GM23338 (cell line): ENCODE measurements at regions not wholly inside any gene's neighbourhood (a gene's known extent, or its start where the extent isn't known, plus 50 kb on each side); places are given as distances from the start of the nearest gene placed in this dataset.

Experiments used
- ATAC-seq: fragments of 200-7000 bp; cut with Tn5 transposase; 3 replicates; pipeline ENCODE4 v1.9.1; 2020
- DNase-seq: peaks from one replicate; pipeline ENCODE4 v3.0.0-alpha.2; 2015; ENCODE audit warnings: low spot score
- H2AFZ ChIP-seq: fragments of 200-600 bp; sonication (generic); 2 replicates; pipeline ENCODE4 v1.8.0; 2016; ENCODE audit warnings: antibody characterized with exemption, mild to moderate bottlenecking, moderate library complexity
- H3F3A ChIP-seq: fragments of 200-600 bp; sonication (generic); replicated peaks from 2 replicates; pipeline ENCODE4 v1.8.0; 2017; ENCODE audit warnings: antibody characterized with exemption, mixed run types, low read depth
- H3K27ac ChIP-seq: fragments of 200-600 bp; sonication (generic); 2 replicates; pipeline ENCODE4 v1.6.1; 2016; ENCODE audit warnings: low read depth
- H3K27me3 ChIP-seq: fragments of 200-600 bp; sonication (generic); 2 replicates; pipeline ENCODE4 v1.8.0; 2016; ENCODE audit warnings: mild to moderate bottlenecking, mixed run types, moderate library complexity; ENCODE audit not compliant: insufficient read depth
- H3K36me3 ChIP-seq: fragments of 200-600 bp; sonication (generic); 2 replicates; pipeline ENCODE4 v1.8.0; 2016; ENCODE audit warnings: mild to moderate bottlenecking; ENCODE audit not compliant: insufficient read depth
- H3K4me1 ChIP-seq: fragments of 200-600 bp; sonication (generic); 2 replicates; pipeline ENCODE4 v1.8.0; 2016; ENCODE audit warnings: mild to moderate bottlenecking, moderate library complexity; ENCODE audit not compliant: insufficient read depth
- H3K4me2 ChIP-seq: fragments of 200-600 bp; sonication (generic); 2 replicates; pipeline ENCODE4 v1.7.1; 2017; ENCODE audit warnings: mixed run types
- H3K4me3 ChIP-seq: fragments of 200-600 bp; sonication (generic); 2 replicates; pipeline ENCODE4 v1.6.1; 2016; ENCODE audit warnings: mixed run types
- H3K79me2 ChIP-seq: fragments of 200-600 bp; sonication (generic); replicated peaks from 2 replicates; pipeline ENCODE4 v1.8.0; 2017; ENCODE audit warnings: mild to moderate bottlenecking; ENCODE audit not compliant: insufficient read depth
- H3K9me2 ChIP-seq: fragments of 200-600 bp; sonication (generic); 2 replicates; pipeline ENCODE4 v1.8.0; 2017; ENCODE audit not compliant: insufficient read depth
- H4K20me1 ChIP-seq: fragments of 200-600 bp; sonication (generic); replicated peaks from 2 replicates; pipeline ENCODE4 v1.8.0; 2017; ENCODE audit warnings: mild to moderate bottlenecking; ENCODE audit not compliant: insufficient read depth
- H3K27ac Mint-ChIP-seq: 2 replicates; pipeline ENCODE4 v1.8.0; 2020; ENCODE audit warnings: inconsistent platforms, mild to moderate bottlenecking, moderate library complexity, mixed read lengths
- H3K27me3 Mint-ChIP-seq: 3 replicates; pipeline ENCODE4 v1.8.0; 2022; ENCODE audit warnings: low read depth, mild to moderate bottlenecking, moderate library complexity, mixed read lengths, inconsistent platforms; ENCODE audit not compliant: insufficient read depth, poor library complexity
- H3K36me3 Mint-ChIP-seq: 3 replicates; pipeline ENCODE4 v1.8.0; 2021; ENCODE audit warnings: low read depth, mild to moderate bottlenecking, inconsistent platforms, moderate library complexity, mixed read lengths
- H3K4me1 Mint-ChIP-seq: 3 replicates; pipeline ENCODE4 v1.8.0; 2020; ENCODE audit warnings: mild to moderate bottlenecking, inconsistent platforms, mixed read lengths
- H3K4me3 Mint-ChIP-seq: 3 replicates; pipeline ENCODE4 v1.8.0; 2021; ENCODE audit warnings: moderate library complexity, mild to moderate bottlenecking, inconsistent platforms, mixed read lengths
- H3K9me3 Mint-ChIP-seq: 3 replicates; pipeline ENCODE4 v1.8.0; 2020; ENCODE audit warnings: moderate library complexity, mild to moderate bottlenecking, inconsistent platforms, mixed read lengths
- EZH2 ChIP-seq: fragments of 200-600 bp; sonication (generic); IDR thresholded peaks from one replicate; pipeline ENCODE4 v1.8.0; 2017; ENCODE audit warnings: antibody characterized with exemption, mild to moderate bottlenecking, low read depth; ENCODE audit not compliant: unreplicated experiment
- EZH2phosphoT487 ChIP-seq: fragments of 200-600 bp; sonication (generic); IDR thresholded peaks from one replicate; pipeline ENCODE4 v1.8.1; 2018; ENCODE audit warnings: antibody characterized with exemption; ENCODE audit not compliant: unreplicated experiment
- JUNB ChIP-seq: IDR thresholded peaks from one replicate; pipeline ENCODE4 v1.6.1; 2016; ENCODE audit warnings: antibody characterized with exemption; ENCODE audit not compliant: unreplicated experiment
- POLR2AphosphoS5 ChIP-seq: IDR thresholded peaks from 2 replicates; pipeline ENCODE4 v1.6.1; 2016; ENCODE audit warnings: antibody characterized with exemption, low read depth
- STAT1 ChIP-seq: IDR thresholded peaks from one replicate; pipeline ENCODE4 v1.6.1; 2016; ENCODE audit warnings: antibody characterized with exemption; ENCODE audit not compliant: unreplicated experiment
- ZNF114 ChIP-seq: fragments of 250-450 bp; sonication (Bioruptor Pico); IDR thresholded peaks from 2 replicates; pipeline ENCODE4 v1.5.0; 2020; ENCODE audit warnings: mild to moderate bottlenecking, moderate library complexity
- ZNF331 ChIP-seq: fragments of 250-450 bp; sonication (Bioruptor Pico); IDR thresholded peaks from 2 replicates; pipeline ENCODE4 v1.5.0; 2020; ENCODE audit warnings: low read depth, mild to moderate bottlenecking, moderate library complexity
- TF ChIP-seq, protein P1 (sequence below), 2 experiments: fragments of 200-600 bp in 1 of 2; sonication (generic) in 1 of 2; conservative IDR thresholded peaks; 2 replicates each; pipeline versions ENCODE4 v1.5.1 to v1.6.1; 2016 to 2017; ENCODE audit warnings: antibody characterized with exemption in 2 of 2, low read depth in 2 of 2, mild to moderate bottlenecking in 2 of 2, moderate library complexity in 1 of 2

DNA sequence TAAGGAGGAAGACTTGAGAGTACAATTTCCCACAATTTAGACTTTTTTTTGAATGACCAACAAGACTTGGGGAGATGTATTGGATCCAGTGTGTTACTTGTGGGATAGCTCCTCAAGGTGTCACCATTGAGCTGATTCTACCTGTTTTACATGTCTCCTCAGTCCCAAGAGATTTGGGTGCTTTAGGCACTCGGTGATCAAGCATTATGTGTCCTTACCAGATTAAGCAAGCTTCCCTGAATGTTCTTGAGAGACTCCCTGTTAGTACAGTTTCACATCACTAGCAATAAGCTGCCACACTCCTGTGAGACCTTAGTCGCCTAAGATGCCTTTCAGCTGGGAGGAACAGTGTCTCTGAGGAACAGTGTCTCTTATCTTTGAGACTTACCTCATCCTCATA, 384.3 kb upstream of the SYT4 start:
- no peaks in the 10 kb centered on the region for H3K4me1 ChIP-seq
- DNase-seq (peak; percentile 77), ATAC-seq (peak; percentile 88)
- no peaks in the 10 kb centered on the region for H3K79me2 ChIP-seq
- H3F3A ChIP-seq: no peaks in the 10 kb centered on the region
- Mint-ChIP-seq H3K4me1 (peaks cover 5% of the 10 kb centered on the region; the same call in 2 of the 3 replicates), H3K27ac (no peak overlapping the region), H3K27me3 (no peaks in the 10 kb centered on the region), H3K36me3 (no peaks in the 10 kb centered on the region), H3K4me3 (no peak overlapping the region), H3K9me3 (no peaks in the 10 kb centered on the region)
- no peaks in the 10 kb centered on the region for H3K36me3 ChIP-seq
- H2AFZ ChIP-seq: peak overlapping the region; percentile 53; the same call in 1 of the 2 replicates
- TF ChIP-seq POLR2AphosphoS5: no peak
- TF ChIP-seq, protein P1, sequence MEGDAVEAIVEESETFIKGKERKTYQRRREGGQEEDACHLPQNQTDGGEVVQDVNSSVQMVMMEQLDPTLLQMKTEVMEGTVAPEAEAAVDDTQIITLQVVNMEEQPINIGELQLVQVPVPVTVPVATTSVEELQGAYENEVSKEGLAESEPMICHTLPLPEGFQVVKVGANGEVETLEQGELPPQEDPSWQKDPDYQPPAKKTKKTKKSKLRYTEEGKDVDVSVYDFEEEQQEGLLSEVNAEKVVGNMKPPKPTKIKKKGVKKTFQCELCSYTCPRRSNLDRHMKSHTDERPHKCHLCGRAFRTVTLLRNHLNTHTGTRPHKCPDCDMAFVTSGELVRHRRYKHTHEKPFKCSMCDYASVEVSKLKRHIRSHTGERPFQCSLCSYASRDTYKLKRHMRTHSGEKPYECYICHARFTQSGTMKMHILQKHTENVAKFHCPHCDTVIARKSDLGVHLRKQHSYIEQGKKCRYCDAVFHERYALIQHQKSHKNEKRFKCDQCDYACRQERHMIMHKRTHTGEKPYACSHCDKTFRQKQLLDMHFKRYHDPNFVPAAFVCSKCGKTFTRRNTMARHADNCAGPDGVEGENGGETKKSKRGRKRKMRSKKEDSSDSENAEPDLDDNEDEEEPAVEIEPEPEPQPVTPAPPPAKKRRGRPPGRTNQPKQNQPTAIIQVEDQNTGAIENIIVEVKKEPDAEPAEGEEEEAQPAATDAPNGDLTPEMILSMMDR (conservative IDR thresholded peaks at IDR 0.05; ENCODE audit: low read depth in 2 of 2): peak; percentile 74 to 86
- no peaks in the 10 kb centered on the region for H4K20me1 ChIP-seq
- H3K27ac ChIP-seq: no peak overlapping the region
- no peaks in the 10 kb centered on the region for H3K27me3 ChIP-seq
- no peak overlapping the region for H3K4me2 ChIP-seq
- no peaks in the 10 kb centered on the region for H3K9me2 ChIP-seq
- no peak overlapping the region for H3K4me3 ChIP-seq

DNA sequence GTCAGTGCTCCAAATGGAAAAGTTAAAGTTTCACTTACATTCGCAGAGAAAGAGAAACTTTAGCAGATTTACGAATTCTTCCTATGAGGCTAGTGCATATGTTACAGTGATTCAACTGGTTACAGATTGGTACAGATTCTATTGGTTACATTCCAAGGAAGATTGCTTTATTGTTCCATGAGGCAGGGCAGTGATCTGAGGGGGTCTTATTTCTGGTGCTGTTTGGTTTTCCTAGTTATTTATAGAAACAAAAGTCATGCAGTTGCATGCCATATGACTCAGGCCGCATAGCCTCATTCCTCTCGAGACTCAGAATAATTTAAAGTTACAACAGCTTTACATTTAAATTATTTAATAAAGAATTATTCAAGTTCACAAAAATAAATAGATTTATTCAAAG, 385.4 kb upstream of the SYT4 start:
- no peak for DNase-seq
- no peak overlapping the region for H3K4me3 ChIP-seq
- no peaks in the 10 kb centered on the region for H3K9me2 ChIP-seq

DNA sequence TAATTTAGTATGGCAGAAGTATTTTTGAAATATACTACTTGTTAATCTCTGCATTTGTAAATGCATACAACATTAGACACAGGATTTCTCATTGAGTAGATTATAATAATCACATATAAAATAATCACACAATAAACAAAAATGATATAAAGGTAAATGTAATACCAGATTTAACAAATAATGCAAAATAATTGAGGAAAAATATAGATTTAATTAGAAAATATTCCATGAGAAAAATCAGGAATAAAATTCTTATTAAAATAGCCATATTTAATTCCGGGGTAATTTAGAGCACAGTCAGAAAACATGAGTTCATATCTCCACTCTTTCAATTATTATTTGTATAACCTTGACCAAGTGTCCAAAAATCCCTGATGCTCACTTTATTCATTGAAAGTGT, 385.9 kb upstream of the SYT4 start:
- no peak for TF ChIP-seq EZH2phosphoT487
- TF ChIP-seq ZNF331 (CRISPR knock-in tag): no peak
- no peak for TF ChIP-seq JUNB
- no peak for TF ChIP-seq EZH2
- H3K27ac ChIP-seq: no peak overlapping the region

More for the DNA sequence above, 385.4 kb upstream of the SYT4 start:
- Mint-ChIP-seq H3K36me3 (no peaks in the 10 kb centered on the region), H3K27ac (no peak overlapping the region), H3K4me3 (no peak overlapping the region), H3K9me3 (no peaks in the 10 kb centered on the region), H3K27me3 (no peaks in the 10 kb centered on the region), H3K4me1 (peaks cover 5% of the 10 kb centered on the region; the same call in 2 of the 3 replicates)
- TF ChIP-seq STAT1 (no peak), EZH2phosphoT487 (no peak), ZNF114 (CRISPR knock-in tag) (no peak), ZNF331 (CRISPR knock-in tag) (no peak)
- Histone ChIP-seq H3F3A (no peaks in the 10 kb centered on the region), H3K4me1 (no peaks in the 10 kb centered on the region), H4K20me1 (no peaks in the 10 kb centered on the region), H3K27me3 (no peaks in the 10 kb centered on the region), H3K27ac (no peak overlapping the region), H2AFZ (peak overlapping the region; percentile 2; the same call in 1 of the 2 replicates), H3K79me2 (no peaks in the 10 kb centered on the region), H3K36me3 (no peaks in the 10 kb centered on the region), H3K4me2 (no peak overlapping the region)
- ATAC-seq: no peak

More for the DNA sequence above, 385.9 kb upstream of the SYT4 start:
- H3K27ac Mint-ChIP-seq: no peak overlapping the region
- H3K4me1 Mint-ChIP-seq: peaks cover 3% of the 10 kb centered on the region; the same call in 2 of the 3 replicates
- H3K27me3 Mint-ChIP-seq: no peaks in the 10 kb centered on the region
- ATAC-seq (no peak), DNase-seq (no peak)
- H3K9me2 ChIP-seq: no peaks in the 10 kb centered on the region
- H3K79me2 ChIP-seq: no peaks in the 10 kb centered on the region
- no peaks in the 10 kb centered on the region for H3K4me1 ChIP-seq
- no peak overlapping the region for H3K4me3 ChIP-seq
- no peaks in the 10 kb centered on the region for H3K27me3 ChIP-seq
- H3K4me2 ChIP-seq: no peak overlapping the region
- no peaks in the 10 kb centered on the region for H3K9me3 Mint-ChIP-seq
- no peaks in the 10 kb centered on the region for H3K36me3 ChIP-seq
- no peak overlapping the region for H3K4me3 Mint-ChIP-seq
- H2AFZ ChIP-seq: no peak overlapping the region
- H3K36me3 Mint-ChIP-seq: no peaks in the 10 kb centered on the region
- no peaks in the 10 kb centered on the region for H3F3A ChIP-seq
- H4K20me1 ChIP-seq: no peaks in the 10 kb centered on the region
